ENCODE measurements at regions not wholly inside any gene's neighbourhood (a gene's known extent, or its start where the extent isn't known, plus 50 kb on each side); places are given as distances from the start of the nearest gene placed in this dataset.
"Not testable (repeated sequence)": the region's sequence is repeated elsewhere in the genome, so short reads cannot be mapped to it uniquely, and the experiment has no call there.

GRCh38 chr2:65939687-65940086 is 495.2 kb upstream of the MEIS1 start:
- DNase-seq: no peak

GRCh38 chr2:65937379-65938160 is 497.4 kb upstream of the MEIS1 start:
- DNase-seq: no peak

- DNase-seq: no peak
Measured at GRCh38 chr2:65934992-65935629, 499.8 kb upstream of the MEIS1 start.

GRCh38 chr2:65932571-65932970 is 500.2 kb upstream of the SPRED2 start:
- no peak for DNase-seq

GRCh38 chr2:65931056-65931455 is 498.7 kb upstream of the SPRED2 start:
- no peak for DNase-seq

GRCh38 chr2:65930259-65930658 is 497.9 kb upstream of the SPRED2 start:
- no peak for DNase-seq

GRCh38 chr2:65929664-65930063 is 497.3 kb upstream of the SPRED2 start:
- DNase-seq: not testable (repeated sequence)

GRCh38 chr2:65922794-65923193 is 490.4 kb upstream of the SPRED2 start:
- DNase-seq: no peak

GRCh38 chr2:65922030-65922429 is 489.6 kb upstream of the SPRED2 start:
- DNase-seq: no peak

GRCh38 chr2:65921116-65921515 is 488.7 kb upstream of the SPRED2 start:
- no peak for DNase-seq

GRCh38 chr2:65920659-65921058 is 488.3 kb upstream of the SPRED2 start:
- DNase-seq: no peak

GRCh38 chr2:65919550-65920188 is 487.3 kb upstream of the SPRED2 start:
- no peak for DNase-seq

GRCh38 chr2:65918760-65919187 is 486.4 kb upstream of the SPRED2 start:
- DNase-seq: no peak

GRCh38 chr2:65917986-65918385 is 485.6 kb upstream of the SPRED2 start:
- DNase-seq: no peak

- DNase-seq: no peak
Measured at GRCh38 chr2:65916785-65917295, 484.4 kb upstream of the SPRED2 start.

GRCh38 chr2:65916177-65916576 is 483.8 kb upstream of the SPRED2 start:
- DNase-seq: no peak

GRCh38 chr2:65915273-65915672 is 482.9 kb upstream of the SPRED2 start:
- DNase-seq: no peak

GRCh38 chr2:65914244-65914786 is 481.9 kb upstream of the SPRED2 start:
- no peak for DNase-seq

GRCh38 chr2:65913813-65914212 is 481.4 kb upstream of the SPRED2 start:
- no peak for DNase-seq

- no peak for DNase-seq
Measured at GRCh38 chr2:65901756-65902155, 469.4 kb upstream of the SPRED2 start.

GRCh38 chr2:65896446-65896845 is 464.0 kb upstream of the SPRED2 start:
- DNase-seq: no peak

GRCh38 chr2:65890131-65890530 is 457.7 kb upstream of the SPRED2 start:
- DNase-seq: not testable (repeated sequence)

GRCh38 chr2:65885266-65885665 is 452.9 kb upstream of the SPRED2 start:
- DNase-seq: no peak

- DNase-seq: no peak
Measured at GRCh38 chr2:65881592-65881991, 449.2 kb upstream of the SPRED2 start.

Data from NCI-H524 treated with DMSO at 0.1 percent for 48 hours (cell line).